HEK293 (cell line): ENCODE measurements at regions not wholly inside any gene's neighbourhood (a gene's known extent, or its start where the extent isn't known, plus 50 kb on each side); places are given as distances from the start of the nearest gene placed in this dataset.

Source experiments
- CTCF ChIP-seq: fragments of 450-650 bp; formaldehyde crosslinking; IDR thresholded peaks from 2 replicates; pipeline ENCODE4 v1.5.1; 2016; ENCODE audit warnings: missing biosample characterization, missing genetic modification characterization
- PATZ1 ChIP-seq: fragments of 450-650 bp; formaldehyde crosslinking; IDR thresholded peaks from 2 replicates; pipeline ENCODE4 v1.5.1; 2016; ENCODE audit warnings: missing biosample characterization, missing genetic modification characterization
- SP2 ChIP-seq: fragments of 450-650 bp; formaldehyde crosslinking; IDR thresholded peaks from 2 replicates; pipeline ENCODE4 v1.5.1; 2016; ENCODE audit warnings: missing biosample characterization, missing genetic modification characterization
- TCF7L2 ChIP-seq: IDR thresholded peaks from 2 replicates; pipeline ENCODE4 v1.6.1; 2011; ENCODE audit warnings: low read depth, mild to moderate bottlenecking, inconsistent platforms, low read length, moderate library complexity, borderline replicate concordance
- ZNF138 ChIP-seq: fragments of 450-650 bp; formaldehyde crosslinking; IDR thresholded peaks from 2 replicates; pipeline ENCODE4 v1.5.1; 2016; ENCODE audit warnings: missing biosample characterization, missing genetic modification characterization, borderline replicate concordance
- ZNF174 ChIP-seq: fragments of 450-650 bp; formaldehyde crosslinking; IDR thresholded peaks from 2 replicates; pipeline ENCODE4 v1.5.0; 2017; ENCODE audit warnings: missing biosample characterization, mild to moderate bottlenecking, missing genetic modification characterization
- ZNF549 ChIP-seq: fragments of 450-650 bp; IDR thresholded peaks from 2 replicates; pipeline ENCODE4 v1.5.1; 2018; ENCODE audit warnings: missing biosample characterization, missing genetic modification characterization, mild to moderate bottlenecking, inconsistent platforms, moderate library complexity
- ZNF704 ChIP-seq: fragments of 450-650 bp; formaldehyde crosslinking; IDR thresholded peaks from 2 replicates; pipeline ENCODE4 v1.5.1; 2016; ENCODE audit warnings: missing biosample characterization, missing genetic modification characterization
- ZNF792 ChIP-seq: fragments of 450-650 bp; formaldehyde crosslinking; IDR thresholded peaks from 2 replicates; pipeline ENCODE4 v1.5.1; 2016; ENCODE audit warnings: missing biosample characterization, missing genetic modification characterization
- ZSCAN18 ChIP-seq: fragments of 450-650 bp; formaldehyde crosslinking; IDR thresholded peaks from 2 replicates; pipeline ENCODE4 v1.5.1; 2016; ENCODE audit warnings: missing biosample characterization, missing genetic modification characterization

GRCh38 chr3:15899388-15899787 lies 101.6 kb upstream of the ANKRD28 start:
- no peak for TF ChIP-seq CTCF (tag by site-specific recombination)
- no peak for TF ChIP-seq PATZ1
- TF ChIP-seq ZNF174 (tag by site-specific recombination), result no peak
- TF ChIP-seq TCF7L2, result no peak
- no peak for TF ChIP-seq ZNF704 (tag by site-specific recombination)
- no peak for TF ChIP-seq ZNF138 (tag by site-specific recombination)
- TF ChIP-seq ZNF792, result no peak
- TF ChIP-seq SP2 (tag by site-specific recombination), result no peak
- TF ChIP-seq ZNF549 (tag by site-specific recombination), result no peak
- no peak for TF ChIP-seq ZSCAN18
